Stimulated activated CD4-positive, alpha-beta T cell treated with anti-CD3 and anti-CD28 coated beads, Interleukin-12 subunit alpha, Interleukin-12 subunit beta, amount 100 ng/mL, for 48 hours (primary cell): ENCODE measurements at regions not wholly inside any gene's neighbourhood (a gene's known extent, or its start where the extent isn't known, plus 50 kb on each side); places are given as distances from the start of the nearest gene placed in this dataset.
"Not testable (repeated sequence)": the region's sequence is repeated elsewhere in the genome, so short reads cannot be mapped to it uniquely, and the experiment has no call there.

Source experiments
- DNase-seq, 3 donors: peaks; one replicate each; pipeline ENCODE4 v3.0.0-alpha.2; 2020; ENCODE audit warnings: low read depth in 2 of 3, low spot score in 1 of 3

- DNase-seq = no peak
Measured at GRCh38 chr1:143643148-143643885, 328.5 kb downstream of the FAM72C start.

- DNase-seq = no peak
Measured at GRCh38 chr1:143625886-143626285, 345.9 kb downstream of the FAM72C start.

DNA sequence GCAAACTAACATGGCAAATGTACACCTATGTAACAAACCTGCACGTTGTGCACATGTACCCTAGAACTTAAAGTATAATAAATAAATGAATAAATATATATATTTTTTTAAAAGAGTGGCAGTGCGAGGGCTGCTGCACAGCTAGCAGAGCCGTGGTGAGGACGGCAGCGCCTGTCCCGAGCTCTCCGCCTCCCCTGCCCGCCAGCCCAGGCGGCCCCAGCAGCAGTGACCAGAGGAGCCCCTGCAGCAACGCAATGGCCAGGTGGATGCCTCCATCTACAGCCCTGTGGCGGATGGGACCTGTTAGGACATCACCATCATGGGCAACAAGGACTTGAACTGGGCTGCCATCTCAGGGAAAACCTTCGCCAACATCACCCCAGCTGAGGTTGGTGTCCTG is 351.9 kb downstream of the FAM72C start:
- no peak for DNase-seq

DNA sequence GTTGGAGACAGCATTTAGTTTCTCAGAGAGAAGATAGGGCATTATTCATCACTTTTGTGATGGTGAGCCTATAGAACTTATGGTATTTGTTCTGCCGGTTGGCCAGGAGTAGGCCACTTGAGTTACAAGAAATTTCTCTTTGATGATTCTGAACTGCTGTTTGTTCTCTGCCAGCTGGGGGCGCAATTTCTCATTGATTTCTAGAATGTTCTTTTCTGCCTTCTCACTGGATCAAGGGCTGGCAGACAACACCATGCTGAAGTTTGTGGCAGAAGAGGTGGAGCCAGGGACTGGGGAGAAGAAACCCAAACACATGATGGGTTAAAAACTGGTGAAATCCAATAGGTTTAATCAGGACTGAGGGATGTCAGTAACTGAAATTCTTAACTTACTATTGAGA is 360.6 kb downstream of the FAM72C start:
- DNase-seq = no peak

GRCh38 chr1:143610196-143610595 is 361.6 kb downstream of the FAM72C start:
- DNase-seq = no peak

- DNase-seq = no peak
Measured at GRCh38 chr1:143604887-143605286, 366.9 kb downstream of the FAM72C start.

DNA sequence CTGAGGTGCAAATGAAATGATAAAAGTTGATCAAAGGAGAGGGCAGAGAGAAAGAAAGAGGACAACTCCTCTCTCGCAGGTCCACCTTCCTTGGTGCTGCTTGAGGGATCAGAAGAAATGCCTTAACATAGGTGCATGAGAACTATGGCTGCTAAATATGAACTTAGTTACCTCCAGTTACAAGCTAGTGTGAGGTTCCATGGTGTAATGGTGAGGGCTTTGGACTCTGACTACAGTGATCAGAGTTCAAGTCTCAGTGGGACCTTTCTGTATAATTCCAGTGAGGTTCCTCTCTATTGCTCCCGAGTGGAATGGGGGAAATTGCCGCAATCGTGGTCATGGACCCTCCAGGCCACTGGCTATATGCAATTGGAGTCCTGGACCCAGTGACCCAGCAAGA is 387.3 kb downstream of the FAM72C start:
- no peak for DNase-seq

- no peak for DNase-seq
Measured at GRCh38 chr1:143574891-143575520, 396.8 kb downstream of the FAM72C start.

DNA sequence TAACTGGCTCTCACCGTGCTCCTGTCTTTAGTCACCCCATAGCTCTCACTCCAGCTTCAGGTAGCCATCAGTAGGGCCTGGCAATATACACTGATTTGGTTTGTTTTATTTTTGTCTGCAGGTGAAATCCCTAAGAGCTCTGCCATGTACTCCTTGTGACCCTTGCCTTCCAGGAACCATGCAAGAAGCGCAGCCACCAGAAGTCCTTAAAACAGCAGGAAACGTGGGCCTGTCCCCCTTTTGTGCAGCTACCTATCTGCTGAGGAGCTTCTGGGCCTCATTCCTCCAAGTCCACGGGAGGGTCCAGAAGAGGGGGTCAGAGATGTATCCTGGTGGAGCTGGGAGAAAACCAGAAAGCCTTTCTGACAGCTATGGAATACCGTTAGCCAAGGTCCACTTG is 399.1 kb downstream of the FAM72C start:
- DNase-seq = not testable (repeated sequence)

DNA sequence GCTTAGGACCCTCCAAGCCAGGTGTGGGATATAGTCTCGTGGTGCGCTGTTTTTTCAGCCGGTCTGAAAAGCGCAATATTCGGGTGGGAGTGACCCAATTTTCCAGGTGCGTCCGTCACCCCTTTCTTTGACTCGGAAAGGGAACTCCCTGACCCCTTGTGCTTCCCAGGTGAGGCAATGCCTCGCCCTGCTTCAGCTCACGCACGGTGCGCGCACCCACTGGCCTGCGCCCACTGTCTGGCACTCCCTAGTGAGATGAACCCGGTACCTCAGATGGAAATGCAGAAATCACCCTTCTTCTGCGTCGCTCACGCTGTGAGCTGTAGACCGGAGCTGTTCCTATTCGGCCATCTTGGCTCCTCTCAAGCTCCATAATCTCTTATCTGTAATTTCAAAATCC is 408.0 kb downstream of the FAM72C start:
- not testable (repeated sequence) for DNase-seq

DNA sequence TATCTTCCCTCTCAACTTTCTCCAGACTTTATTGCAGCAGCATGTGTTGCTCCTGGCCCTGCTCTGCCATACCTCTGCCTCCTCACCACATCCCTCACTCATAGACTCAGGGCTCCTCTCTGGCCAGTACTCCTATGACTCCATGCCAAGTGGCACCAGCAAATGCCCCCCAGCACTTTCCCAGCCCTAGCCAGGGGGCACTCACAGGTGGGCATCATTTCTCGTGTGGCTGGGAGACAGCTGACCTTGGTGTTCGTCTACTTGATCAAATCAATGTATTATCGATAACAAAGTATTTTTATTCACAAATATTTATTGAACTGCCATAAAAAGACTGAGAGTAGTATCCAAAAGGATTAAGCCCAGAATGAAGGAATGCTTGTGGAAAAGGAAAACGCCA is 418.2 kb downstream of the FAM72C start:
- DNase-seq = no peak

GRCh38 chr1:143504703-143505102 is 467.1 kb downstream of the FAM72C start:
- DNase-seq = not testable (repeated sequence)

GRCh38 chr1:143504080-143504479 is 467.7 kb downstream of the FAM72C start:
- DNase-seq = not testable (repeated sequence)

- DNase-seq = not testable (repeated sequence)
Measured at GRCh38 chr1:143503048-143503447, 468.7 kb downstream of the FAM72C start.

DNA sequence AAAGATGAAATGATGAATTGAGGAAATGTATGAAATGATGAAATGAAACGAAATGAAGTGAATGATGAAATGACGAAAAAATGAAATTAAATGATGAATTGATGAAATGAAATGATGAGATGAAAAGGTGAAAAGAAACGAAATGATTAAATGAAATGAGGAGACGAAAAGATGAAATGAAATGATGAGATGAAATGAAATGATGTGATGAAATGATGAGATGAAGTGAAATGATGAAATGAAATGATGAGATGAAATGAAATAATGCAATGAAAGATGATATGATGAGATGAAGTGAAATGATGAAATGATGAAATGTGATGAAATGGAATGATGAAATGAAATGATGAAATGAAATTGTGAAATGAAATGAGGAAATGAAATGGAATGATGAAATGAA is 469.7 kb downstream of the FAM72C start:
- not testable (repeated sequence) for DNase-seq

DNA sequence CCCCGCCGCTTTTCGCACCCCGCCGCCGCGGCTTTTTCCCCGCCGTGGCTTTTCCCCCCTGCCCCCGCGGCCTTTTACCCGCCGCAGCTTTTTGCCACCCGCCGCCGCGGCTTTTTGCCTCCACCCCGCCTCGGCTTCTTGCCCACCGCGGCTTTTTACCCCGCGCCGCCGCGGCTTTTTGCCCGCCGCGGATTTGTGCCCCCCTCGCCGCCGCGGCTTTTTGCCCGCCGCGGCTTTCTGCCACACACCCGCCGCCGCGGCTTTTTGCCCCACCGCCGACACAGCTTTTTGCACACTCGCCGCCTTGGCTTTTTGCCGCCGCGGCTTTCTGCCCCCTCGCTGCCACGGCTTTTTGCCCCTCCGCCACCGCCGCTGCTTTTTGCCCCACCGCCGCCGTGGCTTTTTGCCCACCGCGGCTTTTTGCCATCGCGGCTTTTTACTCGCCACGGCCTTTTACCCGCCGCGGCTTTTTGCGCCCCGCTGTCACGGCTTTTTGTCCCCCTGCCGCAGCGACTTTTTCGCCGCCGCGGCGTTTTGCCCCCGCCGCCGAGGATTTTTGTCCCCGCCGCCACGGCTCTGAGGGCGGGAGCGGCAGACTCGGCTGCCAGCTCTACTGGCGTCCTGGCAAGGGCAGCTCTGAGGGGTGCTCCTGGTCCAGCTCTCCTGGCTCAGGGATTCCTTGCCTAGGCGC is 473.6 kb downstream of the FAM72C start:
- not testable (repeated sequence) for DNase-seq

- DNase-seq = no peak
Measured at GRCh38 chr1:143497374-143497747, 474.4 kb downstream of the FAM72C start.

GRCh38 chr1:143496526-143497373 is 475.0 kb downstream of the FAM72C start:
- not testable (repeated sequence) for DNase-seq
